ENCODE measurements at regions not wholly inside any gene's neighbourhood (a gene's known extent, or its start where the extent isn't known, plus 50 kb on each side); places are given as distances from the start of the nearest gene placed in this dataset.
"Not testable (repeated sequence)": the region's sequence is repeated elsewhere in the genome, so short reads cannot be mapped to it uniquely, and the experiment has no call there.

DNA sequence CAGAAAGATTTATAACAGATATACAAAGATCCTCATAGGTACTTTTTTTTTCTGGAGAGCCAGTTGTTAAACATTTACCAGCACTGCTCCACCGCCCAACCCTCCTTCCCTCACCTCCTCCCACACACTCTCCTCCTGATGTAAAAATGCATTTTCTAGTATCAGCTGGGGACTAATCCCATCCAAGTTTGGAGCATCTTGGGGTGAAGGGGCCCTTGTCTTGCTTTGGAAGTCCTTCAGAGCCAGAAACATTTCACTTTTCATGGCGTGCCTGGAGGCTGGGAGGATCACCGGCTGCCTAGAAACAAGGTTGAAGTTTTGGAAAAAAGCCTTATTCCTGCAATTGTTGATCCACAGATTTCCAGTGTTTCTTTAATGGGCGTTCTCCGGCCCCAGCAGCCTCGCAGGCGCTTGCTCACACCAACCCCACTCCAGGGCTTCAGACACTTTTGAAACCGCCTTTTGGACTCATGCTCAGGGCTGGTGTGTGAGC, 165.1 kb upstream of the AFDN start:
- DNase-seq (ENCODE audit: low read depth): no peak

DNA sequence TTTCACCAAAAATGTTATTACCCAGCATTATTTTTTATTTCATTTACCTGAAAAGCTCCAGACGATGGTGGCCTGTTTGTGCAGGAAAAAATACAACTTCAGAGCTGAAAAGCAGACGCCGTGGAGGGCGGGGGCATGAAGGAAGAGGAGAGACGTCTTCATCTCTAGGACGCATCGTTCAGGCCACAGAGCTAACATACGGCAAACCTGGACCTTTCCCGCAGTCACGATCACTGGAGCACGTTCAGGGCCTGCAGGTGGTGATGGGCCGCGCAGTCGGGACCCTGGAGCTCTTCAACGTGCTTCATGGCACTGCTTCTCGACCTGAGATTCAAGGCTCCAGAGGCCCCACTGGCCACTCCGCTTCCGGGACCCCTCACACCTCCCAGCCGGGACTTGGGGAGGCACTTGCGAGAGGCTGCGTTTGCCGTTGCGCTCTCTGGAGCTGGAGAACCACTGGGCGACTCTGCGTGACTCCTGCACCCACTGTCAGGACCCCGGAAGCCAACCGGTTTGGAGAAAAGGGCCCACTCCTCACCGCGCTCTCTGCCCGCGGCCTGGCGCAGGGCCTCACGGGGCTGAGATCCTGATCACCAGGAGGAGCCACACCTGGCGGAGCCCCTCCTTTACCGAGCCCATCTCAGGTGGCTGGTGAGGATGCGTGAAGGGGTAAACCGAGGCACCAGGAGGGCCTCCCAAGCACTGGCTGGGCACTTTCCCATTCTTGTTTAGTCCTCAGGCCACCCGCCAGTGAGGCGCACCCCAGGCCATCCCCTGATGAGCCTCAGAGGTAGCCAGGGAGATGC, 164.4 kb upstream of the AFDN start:
- no peak for DNase-seq (ENCODE audit: low read depth)

DNA sequence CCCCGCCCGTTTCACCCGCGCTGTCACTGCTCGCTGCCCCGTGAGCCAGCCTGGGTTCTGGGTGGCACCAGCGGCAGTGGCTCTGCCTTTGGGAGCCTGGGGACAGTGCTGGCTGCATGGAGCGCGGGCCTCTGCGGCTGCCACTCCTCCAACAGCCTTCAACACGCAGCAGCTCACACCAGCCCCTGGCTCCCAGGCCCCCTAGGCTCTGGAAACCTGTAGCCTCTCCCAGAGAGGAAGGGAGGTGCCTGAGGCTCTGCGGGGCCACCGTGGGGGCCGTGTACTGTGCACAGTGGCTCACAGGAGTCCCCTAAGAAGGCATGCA, 163.9 kb upstream of the AFDN start:
- DNase-seq (ENCODE audit: low read depth): no peak

- no peak for DNase-seq (ENCODE audit: low read depth)
Measured at GRCh38 chr6:167663316-167663715, 163.4 kb upstream of the AFDN start.

GRCh38 chr6:167663784-167664443, 162.8 kb upstream of the AFDN start:
- DNase-seq (ENCODE audit: low read depth): no peak

- DNase-seq (ENCODE audit: low read depth): no peak
Measured at GRCh38 chr6:167664678-167665660, 161.7 kb upstream of the AFDN start.

DNA sequence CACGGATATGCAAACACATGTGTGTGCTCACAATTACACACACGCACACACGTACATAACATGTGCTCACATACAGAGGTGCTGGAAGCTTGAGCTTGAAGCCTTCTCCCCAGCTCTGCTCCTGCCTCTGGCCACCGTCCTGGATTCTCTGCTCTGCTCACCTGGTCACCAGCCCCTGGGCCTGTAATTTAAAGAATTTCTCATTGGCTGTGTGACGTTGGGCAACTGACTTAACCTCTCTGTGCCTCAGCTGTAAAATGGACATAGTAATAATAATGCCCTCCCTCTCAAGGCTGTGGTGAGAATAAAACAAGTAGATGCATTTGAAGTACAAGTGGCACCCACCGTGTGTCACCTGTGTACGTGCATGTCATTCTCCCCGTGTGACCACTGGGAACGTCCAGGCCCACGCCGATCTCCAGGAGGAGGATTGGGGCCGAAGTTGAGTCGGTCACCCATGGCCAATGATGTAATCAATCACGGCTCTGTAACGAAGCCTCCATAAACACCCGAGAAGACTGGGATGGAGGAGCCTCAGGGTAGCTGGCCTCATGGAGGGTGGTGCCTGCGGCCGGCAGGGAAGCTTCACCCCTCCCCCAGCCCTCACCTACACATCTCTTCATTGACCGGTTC, 160.9 kb upstream of the AFDN start:
- DNase-seq (ENCODE audit: low read depth): no peak

GRCh38 chr6:167666571-167667203, 160.0 kb upstream of the AFDN start:
- no peak for DNase-seq (ENCODE audit: low read depth)

DNA sequence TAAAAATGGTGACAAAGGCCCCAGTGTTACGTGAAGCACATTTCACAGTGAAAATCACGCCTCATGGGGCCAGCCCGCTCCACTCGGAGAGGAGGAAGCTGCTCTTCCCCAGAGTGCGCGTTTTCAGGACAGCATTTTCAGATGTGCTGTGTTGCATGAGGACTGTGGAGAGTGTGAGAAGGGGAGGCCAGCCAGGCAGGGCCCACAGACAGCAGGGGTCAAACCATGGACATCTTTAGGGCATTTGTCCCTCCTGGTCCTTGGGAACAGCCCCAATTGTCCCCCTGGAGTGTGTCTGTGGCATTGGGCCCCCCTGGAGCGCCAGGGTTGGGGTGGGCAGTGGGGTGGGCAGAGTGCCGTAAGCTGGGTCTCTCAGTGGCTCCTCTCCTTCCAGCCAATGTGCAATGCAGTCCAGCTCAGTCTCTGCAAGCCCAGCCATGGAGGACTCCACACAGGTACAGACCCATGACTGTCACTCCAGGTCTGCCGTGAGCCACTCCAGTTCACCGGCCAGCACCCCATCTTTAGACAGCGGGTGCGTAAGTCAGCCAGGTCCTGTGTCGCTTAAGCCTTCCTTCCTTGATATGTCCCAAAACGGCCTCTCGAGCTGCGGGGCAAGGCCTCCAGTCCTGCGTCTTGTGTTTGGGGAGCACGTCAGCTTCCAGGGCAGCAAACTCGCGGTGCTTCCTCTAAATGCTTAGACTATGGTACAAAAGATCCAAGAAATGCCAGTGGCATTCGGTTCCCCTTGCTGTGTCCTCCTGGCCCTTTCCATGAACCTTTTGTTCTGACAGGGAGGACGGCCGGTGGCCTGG, 159.3 kb upstream of the AFDN start:
- no peak for DNase-seq (ENCODE audit: low read depth)

DNA sequence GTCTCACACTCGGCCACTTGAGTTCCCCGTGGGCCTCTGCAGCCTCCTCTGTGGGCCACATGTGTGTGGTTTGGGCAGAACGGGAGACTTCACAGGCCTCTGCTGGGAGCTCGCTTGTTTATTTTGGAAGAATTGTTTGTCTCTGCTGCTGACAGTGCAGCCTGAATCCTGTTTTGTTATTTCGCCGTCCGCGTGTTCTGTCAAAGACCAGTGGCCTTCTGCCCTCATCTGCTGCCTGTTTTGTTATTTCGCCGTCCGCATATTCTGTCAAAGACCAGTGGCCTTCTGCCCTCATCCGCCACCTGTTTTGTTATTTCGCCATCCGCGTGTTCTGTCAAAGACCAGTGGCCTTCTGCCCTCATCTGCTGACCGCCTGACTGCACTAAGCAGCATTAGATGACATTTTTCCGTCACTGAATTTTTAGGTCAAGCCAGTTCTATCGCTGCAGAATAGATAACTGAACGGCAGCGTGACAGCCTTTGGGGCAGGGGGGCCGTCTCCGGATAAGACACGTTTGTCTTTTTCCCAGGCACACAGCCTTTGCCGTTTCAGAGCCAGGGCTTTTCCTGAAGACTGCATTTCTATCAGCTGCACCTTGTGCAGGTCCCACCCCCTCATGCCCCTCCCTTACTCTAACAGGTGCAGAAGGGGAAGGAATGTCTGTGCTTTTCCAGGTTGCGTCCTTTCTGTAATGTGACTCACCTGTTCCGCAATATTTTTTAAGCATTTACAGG, 158.5 kb upstream of the AFDN start:
- DNase-seq (ENCODE audit: low read depth): no peak

GRCh38 chr6:167668754-167669552, 157.8 kb upstream of the AFDN start:
- DNase-seq (ENCODE audit: low read depth): no peak

DNA sequence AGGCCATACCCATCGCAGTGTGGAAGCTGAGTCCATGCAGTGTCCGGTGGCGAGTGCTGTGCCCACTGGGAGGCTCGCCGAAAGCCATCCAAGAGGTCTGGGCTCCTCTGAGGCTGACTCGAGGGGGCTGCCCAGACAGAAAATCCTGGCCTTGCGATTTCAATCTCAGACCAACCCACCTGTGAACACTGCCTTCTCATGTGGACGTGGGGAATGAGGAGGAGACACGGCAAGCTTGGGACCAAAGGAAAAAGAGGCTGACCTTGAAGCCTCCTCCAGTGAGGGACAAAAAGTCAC, 157.2 kb upstream of the AFDN start:
- DNase-seq (ENCODE audit: low read depth): no peak

DNA sequence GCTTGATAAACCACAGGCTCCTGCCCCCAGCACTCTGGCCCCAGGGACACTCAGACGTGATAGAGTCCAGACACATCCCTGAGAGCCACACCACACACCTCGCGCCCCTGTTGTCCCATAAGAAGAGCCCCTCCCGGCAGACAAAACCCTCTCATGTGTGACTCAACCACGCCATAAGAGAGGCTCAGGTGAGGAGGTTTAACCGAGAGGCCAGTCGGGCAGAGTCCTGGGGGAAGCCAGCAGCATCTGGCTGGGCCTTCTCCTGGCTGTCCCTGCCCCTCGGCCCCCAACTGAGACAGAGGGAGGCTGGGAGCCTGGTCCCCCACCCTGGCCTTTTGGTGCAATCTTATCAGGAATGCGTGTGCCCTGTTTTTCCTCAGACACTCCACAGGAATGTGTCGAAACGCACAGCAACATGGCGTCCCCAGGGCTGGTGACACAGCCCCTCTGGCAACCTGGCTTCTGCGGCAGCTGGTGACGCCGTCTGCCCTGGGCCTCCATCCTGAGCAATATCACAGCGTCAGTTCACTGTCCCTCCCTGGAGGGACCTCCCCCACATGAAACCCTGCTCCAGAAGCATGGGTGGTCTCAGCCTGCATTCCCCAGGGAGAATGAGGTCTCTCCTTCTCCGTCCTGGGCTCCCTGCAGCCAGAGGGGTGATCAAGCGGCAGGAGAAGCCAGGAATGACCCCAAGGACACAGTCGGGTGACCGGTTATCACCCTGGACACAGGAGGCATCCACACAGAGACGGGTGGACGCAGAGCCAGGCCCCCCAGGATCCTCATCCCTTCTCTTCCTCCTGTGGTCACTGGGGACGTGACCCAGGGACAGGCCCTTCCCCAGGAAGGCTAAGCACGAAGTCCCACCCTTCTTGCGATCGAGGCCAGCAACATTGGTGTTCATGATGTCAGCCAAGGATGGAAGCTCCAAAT, 156.6 kb upstream of the AFDN start:
- no peak for DNase-seq (ENCODE audit: low read depth)

DNA sequence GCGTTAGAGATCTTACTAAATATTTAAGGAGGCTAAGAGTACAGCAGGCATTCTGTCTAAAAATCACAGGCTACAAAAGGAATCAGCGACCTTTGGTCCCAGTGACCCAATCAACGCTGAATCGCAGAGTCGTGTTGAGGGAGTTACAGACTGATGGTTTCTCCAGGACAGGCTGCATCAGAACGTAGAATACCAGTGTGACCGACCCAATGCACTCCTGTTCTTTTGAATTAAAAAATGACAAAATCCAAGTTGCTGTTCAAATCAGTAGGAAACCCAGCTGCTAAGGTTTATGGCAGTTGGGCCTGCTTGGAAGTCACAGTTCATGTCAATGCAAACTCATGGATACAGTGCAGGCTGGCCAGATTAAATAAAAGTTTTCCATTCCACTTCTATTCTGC, 155.8 kb upstream of the AFDN start:
- no peak for DNase-seq (ENCODE audit: low read depth)

- DNase-seq (ENCODE audit: low read depth): not testable (repeated sequence)
Measured at GRCh38 chr6:167671379-167671976, 155.2 kb upstream of the AFDN start.

- no peak for DNase-seq (ENCODE audit: low read depth)
Measured at GRCh38 chr6:167671977-167672687, 154.6 kb upstream of the AFDN start.
